LNCaP clone FGC (cell line): ENCODE measurements at regions not wholly inside any gene's neighbourhood (a gene's known extent, or its start where the extent isn't known, plus 50 kb on each side); places are given as distances from the start of the nearest gene placed in this dataset.
"Not testable (repeated sequence)": the region's sequence is repeated elsewhere in the genome, so short reads cannot be mapped to it uniquely, and the experiment has no call there.

Experiments used
- DNase-seq: peaks from one replicate; pipeline ENCODE4 v3.0.0-alpha.2; 2011; ENCODE audit warnings: low read depth
- H3K4me3 ChIP-seq: 2 replicates; pipeline ENCODE4 v1.5.1; 2011; ENCODE audit warnings: mild to moderate bottlenecking, low read depth, low read length, control low read depth

DNA sequence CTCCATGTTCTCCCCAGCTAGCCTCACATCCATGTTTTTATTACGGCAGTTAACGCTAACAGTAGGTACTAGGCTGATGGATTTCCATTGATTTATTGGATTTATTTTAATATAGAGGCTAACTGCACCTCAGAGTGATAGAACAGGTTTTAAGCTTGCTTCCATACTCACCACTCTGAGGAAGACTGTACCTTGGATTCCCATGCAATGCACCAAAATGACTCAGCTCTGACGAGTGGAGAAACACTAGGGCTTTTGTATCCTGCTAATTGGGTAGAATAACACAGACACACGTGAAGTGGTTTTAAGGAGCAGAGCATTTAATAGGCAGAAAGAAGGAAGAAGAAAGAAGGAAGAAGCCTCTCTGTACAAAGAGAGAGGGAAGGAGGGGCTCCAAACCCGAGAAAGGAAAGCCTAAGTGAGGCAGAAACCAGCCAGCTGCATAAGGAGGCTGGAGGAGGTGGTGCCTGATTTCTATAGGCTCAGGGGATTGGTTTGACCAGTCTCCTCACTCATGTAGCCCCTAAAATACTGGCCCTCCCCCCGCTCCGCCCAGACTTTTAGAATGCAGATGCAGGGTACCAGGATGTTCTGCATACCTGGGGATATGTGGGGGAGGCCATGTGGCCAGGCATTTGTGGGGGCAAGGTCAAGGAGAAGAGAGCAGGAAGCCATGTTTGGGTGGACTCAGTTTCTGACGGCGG, 83.5 kb downstream of the HSFY2 start:
- H3K4me3 ChIP-seq, DNase-seq: not testable (repeated sequence)

DNA sequence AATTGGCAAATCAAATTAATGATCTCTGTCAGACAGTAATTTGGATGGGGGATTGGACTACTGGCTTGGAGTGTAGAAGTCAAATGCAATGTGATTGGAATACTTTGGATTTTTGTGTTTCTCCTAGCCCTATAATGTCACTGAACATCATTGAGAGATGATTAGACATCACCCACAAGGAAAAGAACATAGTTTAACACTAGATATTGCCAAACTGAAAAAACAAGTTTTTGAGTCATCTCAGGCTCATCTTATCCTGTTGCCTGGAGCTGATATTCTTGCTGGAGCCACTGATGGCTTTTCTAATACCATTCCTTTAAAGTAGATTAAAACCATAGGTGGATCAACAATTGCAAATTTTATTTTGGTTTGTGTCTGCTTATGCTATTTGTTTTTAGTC, 76.7 kb downstream of the HSFY2 start:
- H3K4me3 ChIP-seq, DNase-seq: not testable (repeated sequence)

DNA sequence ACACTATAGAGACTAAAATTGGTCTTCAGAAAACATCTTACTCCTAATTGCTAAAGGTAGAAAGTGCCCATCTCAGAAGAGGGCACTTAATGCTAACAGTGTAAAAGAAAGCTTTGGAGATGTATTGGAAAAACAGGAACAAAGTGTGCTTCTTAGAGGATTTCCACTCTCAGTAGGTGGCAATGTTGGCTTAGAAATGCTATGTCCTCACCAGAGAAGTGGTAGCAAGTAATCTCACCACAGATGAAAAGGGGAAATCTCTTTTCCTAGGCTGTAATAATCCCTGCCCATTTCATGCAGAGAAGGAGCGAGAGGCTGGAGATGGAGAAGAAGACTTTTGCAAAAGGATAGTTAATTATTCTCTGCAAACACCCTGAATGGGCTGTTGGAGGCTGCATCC, 69.3 kb downstream of the HSFY2 start:
- H3K4me3 ChIP-seq, DNase-seq: not testable (repeated sequence)

DNA sequence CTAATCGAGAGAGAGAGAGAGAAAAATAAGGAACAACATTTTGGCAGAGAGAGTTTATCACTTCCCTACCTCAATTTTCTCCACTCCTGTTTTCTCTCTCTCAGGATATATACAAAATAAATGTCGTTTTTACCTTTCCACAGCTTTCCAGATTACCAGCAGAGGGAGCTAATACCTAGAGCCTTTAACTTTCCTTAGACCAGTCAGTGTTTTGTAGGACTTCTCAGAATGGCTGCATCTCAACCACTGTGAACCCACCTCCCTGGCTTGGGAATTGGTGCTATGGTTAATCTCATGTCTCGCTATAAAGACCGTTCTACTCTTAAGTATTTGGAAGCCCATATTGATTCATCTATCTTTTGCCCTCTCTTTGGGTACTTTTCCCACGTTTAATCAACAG, 61.8 kb downstream of the HSFY2 start:
- H3K4me3 ChIP-seq, DNase-seq: not testable (repeated sequence)

DNA sequence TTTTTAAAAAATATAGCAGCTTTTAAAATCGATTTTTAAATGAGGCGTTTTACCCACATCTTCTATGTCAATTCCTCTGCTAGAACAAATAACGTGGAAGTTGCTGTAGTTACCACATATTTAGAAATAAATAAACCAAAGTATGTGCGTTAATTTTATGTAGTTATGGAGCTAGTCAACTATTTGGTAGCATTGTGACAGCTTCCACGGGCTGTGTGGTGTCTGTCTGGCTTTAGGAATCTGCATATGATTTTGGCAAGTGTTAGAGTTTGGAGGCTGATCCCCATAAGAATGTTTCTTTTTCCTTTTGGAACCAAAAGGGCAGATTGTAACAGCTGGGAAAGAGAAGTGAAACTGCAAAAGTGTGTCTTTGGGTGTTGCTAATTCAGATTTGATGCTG, 59.8 kb downstream of the HSFY2 start:
- not testable (repeated sequence) for DNase-seq, H3K4me3 ChIP-seq

DNA sequence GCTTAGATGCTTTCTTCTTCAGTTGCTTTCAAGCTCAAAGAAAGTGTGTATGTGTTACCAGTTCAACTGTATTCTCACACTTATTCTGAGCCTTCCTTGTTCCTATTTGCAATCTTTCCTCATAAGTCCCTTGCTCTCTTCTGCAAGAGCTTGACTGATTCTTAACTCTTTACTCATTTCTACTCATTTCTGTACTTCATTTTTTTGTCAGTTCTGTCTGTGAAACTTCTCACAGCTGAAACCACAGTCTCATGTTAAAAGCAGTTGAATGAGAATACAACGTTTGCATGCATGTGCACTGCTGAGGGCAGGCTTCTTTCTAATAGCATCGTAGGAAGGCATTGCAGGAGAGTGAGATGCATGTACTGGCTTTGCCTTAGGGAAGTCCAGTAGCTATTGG, 54.8 kb downstream of the HSFY2 start:
- not testable (repeated sequence) for H3K4me3 ChIP-seq, DNase-seq

DNA sequence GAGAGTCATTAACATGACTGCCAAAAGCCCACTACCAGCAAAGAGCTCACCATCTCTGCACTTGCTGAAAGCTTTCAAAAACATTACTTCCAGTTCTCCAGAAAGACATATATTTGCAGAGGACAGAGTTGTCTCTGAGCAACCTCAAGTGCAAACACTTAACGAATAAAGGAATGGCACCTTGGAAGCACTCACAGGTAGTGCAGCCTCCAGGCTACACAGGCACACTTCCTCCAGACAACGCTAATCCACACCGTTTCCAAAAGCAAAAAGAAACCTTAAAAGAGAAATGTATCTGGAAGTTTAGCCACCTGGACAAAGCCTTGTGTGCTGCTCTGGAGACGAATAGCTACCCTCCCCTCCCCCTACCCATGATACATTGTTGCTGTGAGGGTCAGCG, 53.1 kb downstream of the HSFY2 start:
- not testable (repeated sequence) for DNase-seq, H3K4me3 ChIP-seq
